ENCODE measurements at regions not wholly inside any gene's neighbourhood (a gene's known extent, or its start where the extent isn't known, plus 50 kb on each side); places are given as distances from the start of the nearest gene placed in this dataset.

DNA sequence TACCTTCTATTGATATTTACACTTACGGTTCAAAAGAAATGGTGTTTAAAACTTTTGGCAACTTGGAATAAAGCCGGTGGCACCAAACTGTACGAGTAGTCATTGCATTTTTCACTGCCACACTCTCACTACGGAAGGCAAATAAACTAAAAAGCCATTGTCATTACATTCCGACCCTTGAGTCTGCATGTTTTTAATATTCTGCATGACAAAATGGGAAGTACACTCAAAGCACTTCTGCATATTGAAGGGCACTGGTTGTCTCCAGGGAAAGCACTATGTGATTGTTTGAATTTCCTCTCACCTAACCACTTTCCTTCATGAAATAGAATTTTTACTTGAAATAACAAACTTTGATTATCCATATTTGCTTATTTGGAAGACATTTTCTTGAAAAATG is 426.3 kb downstream of the CETN3 start:
- no peak for TF ChIP-seq SIN3A (IDR thresholded peaks at IDR 0.05; ENCODE audit: borderline replicate concordance, insufficient read depth, low read depth, low read length)
- no peak for TF ChIP-seq REST (IDR thresholded peaks at IDR 0.05; ENCODE audit: insufficient read depth in 1 of 2, low read depth in 2 of 2, low read length in 1 of 2)
- no peak for TF ChIP-seq POLR2AphosphoS5 (IDR thresholded peaks at IDR 0.05; ENCODE audit: low read depth, low read length)
- no peak for TF ChIP-seq CTCF (IDR thresholded peaks at IDR 0.05)
